KMS-11 (cell line): ENCODE measurements at regions not wholly inside any gene's neighbourhood (a gene's known extent, or its start where the extent isn't known, plus 50 kb on each side); places are given as distances from the start of the nearest gene placed in this dataset.

Experiments used
- H2AFZ ChIP-seq: fragments of 200-600 bp; sonication (generic); 2 replicates; pipeline ENCODE4 v1.6.1; 2016; ENCODE audit warnings: antibody characterized with exemption, mixed run types, low read depth
- H3K27ac ChIP-seq: fragments of 200-600 bp; sonication (generic); 2 replicates; pipeline ENCODE4 v1.6.1; 2016; ENCODE audit warnings: mild to moderate bottlenecking, mixed run types
- H3K27me3 ChIP-seq: fragments of 200-600 bp; sonication (generic); 2 replicates; pipeline ENCODE4 v1.6.1; 2017; ENCODE audit warnings: mild to moderate bottlenecking, low read depth, mixed run types, moderate library complexity; ENCODE audit not compliant: insufficient read depth
- H3K36me3 ChIP-seq: fragments of 200-600 bp; sonication (generic); 2 replicates; pipeline ENCODE4 v1.6.1; 2017; ENCODE audit warnings: mild to moderate bottlenecking, mixed run types; ENCODE audit not compliant: insufficient read depth
- H3K4me1 ChIP-seq: fragments of 200-600 bp; sonication (generic); 2 replicates; pipeline ENCODE4 v1.6.1; 2016; ENCODE audit warnings: mild to moderate bottlenecking, low read depth, mixed run types; ENCODE audit not compliant: poor library complexity, severe bottlenecking
- H3K4me2 ChIP-seq: fragments of 200-600 bp; sonication (generic); 2 replicates; pipeline ENCODE4 v1.7.0; 2016; ENCODE audit warnings: mild to moderate bottlenecking, mixed run types
- H3K4me3 ChIP-seq: fragments of 200-600 bp; sonication (generic); IDR thresholded peaks from 2 replicates; pipeline ENCODE4 v1.6.1; 2017; ENCODE audit warnings: low read depth, low read length, mixed read lengths; ENCODE audit not compliant: insufficient read depth
- H3K79me2 ChIP-seq: fragments of 200-600 bp; sonication (generic); 2 replicates; pipeline ENCODE4 v1.6.1; 2016; ENCODE audit warnings: low read depth, mixed run types; ENCODE audit not compliant: insufficient read depth
- H3K9ac ChIP-seq: fragments of 200-600 bp; sonication (generic); 2 replicates; pipeline ENCODE4 v1.6.1; 2016; ENCODE audit warnings: mild to moderate bottlenecking, mixed run types
- H4K20me1 ChIP-seq: fragments of 200-600 bp; sonication (generic); 2 replicates; pipeline ENCODE4 v1.6.1; 2016; ENCODE audit warnings: mild to moderate bottlenecking, mixed run types; ENCODE audit not compliant: insufficient read depth
- CTCF ChIP-seq: fragments of 200-600 bp; sonication (generic); conservative IDR thresholded peaks from 2 replicates; pipeline ENCODE4 v1.6.1; 2017; ENCODE audit warnings: low read depth, mild to moderate bottlenecking, antibody characterized with exemption, low read length, moderate library complexity, mixed read lengths

DNA sequence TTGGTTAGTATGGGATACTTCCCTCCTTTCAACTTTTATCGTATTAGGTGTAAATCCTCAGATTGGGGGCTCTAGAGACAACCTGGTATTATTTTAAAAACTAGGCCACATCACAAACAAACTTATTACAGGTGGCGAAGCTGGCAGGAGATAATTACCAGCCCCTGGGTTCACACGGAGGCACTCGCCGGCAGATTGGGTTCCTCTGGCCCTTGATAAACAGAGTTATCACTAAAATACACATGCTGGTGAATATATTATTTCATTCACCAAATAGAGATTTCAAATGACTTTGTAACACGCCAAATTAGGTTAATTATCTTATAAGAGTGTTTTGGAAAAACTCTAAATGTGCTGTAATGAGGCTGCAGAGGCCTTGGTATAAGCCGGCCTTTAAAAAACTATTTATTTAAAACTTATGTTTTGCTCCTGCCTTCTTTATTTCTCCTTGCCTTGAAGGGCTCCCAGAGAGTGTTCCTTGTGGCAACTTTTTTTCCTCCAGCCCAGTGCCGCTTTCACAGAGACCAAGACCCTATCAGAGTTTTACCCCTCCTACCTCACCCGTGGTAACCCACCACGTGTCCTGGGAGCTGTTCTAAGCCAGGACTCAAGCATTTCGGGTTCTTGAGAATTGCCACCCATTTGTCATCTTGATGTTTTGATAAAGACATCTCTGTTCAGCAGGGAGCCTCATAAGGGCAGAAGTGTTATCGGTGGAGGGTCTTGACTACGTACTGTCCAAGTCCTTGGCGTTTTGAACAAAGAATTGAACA lies 468.6 kb upstream of the CFAP20DC start:
- H3K36me3 ChIP-seq, result no peaks in the 10 kb centered on the region
- no peak overlapping the region for H3K27ac ChIP-seq
- no peak overlapping the region for H2AFZ ChIP-seq
- H3K4me1 ChIP-seq, result no peaks in the 10 kb centered on the region
- no peak overlapping the region for H3K4me2 ChIP-seq
- H4K20me1 ChIP-seq, result no peaks in the 10 kb centered on the region
- no peak for TF ChIP-seq CTCF
- no peak overlapping the region for H3K9ac ChIP-seq
- H3K27me3 ChIP-seq, result no peaks in the 10 kb centered on the region
- no peaks in the 10 kb centered on the region for H3K79me2 ChIP-seq
- H3K4me3 ChIP-seq, result no peak overlapping the region

GRCh38 chr3:59517388-59517787 lies 467.6 kb upstream of the CFAP20DC start:
- Histone ChIP-seq H3K27me3 (no peaks in the 10 kb centered on the region), H3K36me3 (no peaks in the 10 kb centered on the region), H2AFZ (no peak overlapping the region), H3K27ac (no peak overlapping the region), H3K79me2 (no peaks in the 10 kb centered on the region), H3K4me1 (no peaks in the 10 kb centered on the region), H3K4me3 (no peak overlapping the region), H4K20me1 (no peaks in the 10 kb centered on the region), H3K9ac (no peak overlapping the region), H3K4me2 (no peak overlapping the region)
- no peak for TF ChIP-seq CTCF

DNA sequence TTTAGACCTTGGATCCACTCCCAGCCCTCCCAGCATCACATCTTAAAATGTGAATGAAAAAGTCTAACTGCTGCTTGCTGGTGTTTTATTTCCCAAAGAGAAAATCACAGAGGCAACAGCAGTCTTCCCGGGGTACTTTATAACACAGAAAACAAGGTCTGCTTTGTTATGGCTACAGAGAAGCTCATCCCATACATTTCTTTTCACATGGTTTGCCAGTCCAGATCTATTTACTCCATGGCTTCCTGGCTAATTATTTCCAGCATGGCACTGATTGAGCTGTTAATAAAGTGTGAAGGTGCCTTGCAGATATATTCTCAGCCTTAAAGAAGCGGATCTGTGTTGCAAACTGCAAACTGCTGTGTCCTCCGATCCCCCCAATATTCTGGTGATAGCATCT lies 466.1 kb upstream of the CFAP20DC start:
- H3K27ac ChIP-seq, result no peak overlapping the region
- no peaks in the 10 kb centered on the region for H3K36me3 ChIP-seq
- no peaks in the 10 kb centered on the region for H3K4me1 ChIP-seq
- H3K4me3 ChIP-seq, result no peak overlapping the region
- no peak overlapping the region for H3K4me2 ChIP-seq
- no peak for TF ChIP-seq CTCF
- no peaks in the 10 kb centered on the region for H3K27me3 ChIP-seq
- H3K79me2 ChIP-seq, result no peaks in the 10 kb centered on the region
- H3K9ac ChIP-seq, result no peak overlapping the region
- no peak overlapping the region for H2AFZ ChIP-seq
- no peaks in the 10 kb centered on the region for H4K20me1 ChIP-seq

GRCh38 chr3:59514865-59515482 lies 465.1 kb upstream of the CFAP20DC start:
- Histone ChIP-seq H3K27ac (no peak overlapping the region), H3K36me3 (no peaks in the 10 kb centered on the region), H3K4me3 (no peak overlapping the region), H3K4me1 (no peaks in the 10 kb centered on the region), H3K4me2 (no peak overlapping the region), H3K9ac (no peak overlapping the region), H3K79me2 (no peaks in the 10 kb centered on the region), H2AFZ (no peak overlapping the region), H4K20me1 (no peaks in the 10 kb centered on the region), H3K27me3 (no peaks in the 10 kb centered on the region)
- TF ChIP-seq CTCF, result no peak
